GM23338 (cell line): ENCODE measurements at regions not wholly inside any gene's neighbourhood (a gene's known extent, or its start where the extent isn't known, plus 50 kb on each side); places are given as distances from the start of the nearest gene placed in this dataset.

Experiments
- ATAC-seq: fragments of 200-7000 bp; cut with Tn5 transposase; 3 replicates; pipeline ENCODE4 v1.9.1; 2020
- DNase-seq: peaks from one replicate; pipeline ENCODE4 v3.0.0-alpha.2; 2015; ENCODE audit warnings: low spot score
- H2AFZ ChIP-seq: fragments of 200-600 bp; sonication (generic); 2 replicates; pipeline ENCODE4 v1.8.0; 2016; ENCODE audit warnings: antibody characterized with exemption, mild to moderate bottlenecking, moderate library complexity
- H3F3A ChIP-seq: fragments of 200-600 bp; sonication (generic); replicated peaks from 2 replicates; pipeline ENCODE4 v1.8.0; 2017; ENCODE audit warnings: antibody characterized with exemption, mixed run types, low read depth
- H3K27ac ChIP-seq: fragments of 200-600 bp; sonication (generic); 2 replicates; pipeline ENCODE4 v1.6.1; 2016; ENCODE audit warnings: low read depth
- H3K27me3 ChIP-seq: fragments of 200-600 bp; sonication (generic); 2 replicates; pipeline ENCODE4 v1.8.0; 2016; ENCODE audit warnings: mild to moderate bottlenecking, mixed run types, moderate library complexity; ENCODE audit not compliant: insufficient read depth
- H3K36me3 ChIP-seq: fragments of 200-600 bp; sonication (generic); 2 replicates; pipeline ENCODE4 v1.8.0; 2016; ENCODE audit warnings: mild to moderate bottlenecking; ENCODE audit not compliant: insufficient read depth
- H3K4me1 ChIP-seq: fragments of 200-600 bp; sonication (generic); 2 replicates; pipeline ENCODE4 v1.8.0; 2016; ENCODE audit warnings: mild to moderate bottlenecking, moderate library complexity; ENCODE audit not compliant: insufficient read depth
- H3K4me2 ChIP-seq: fragments of 200-600 bp; sonication (generic); 2 replicates; pipeline ENCODE4 v1.7.1; 2017; ENCODE audit warnings: mixed run types
- H3K4me3 ChIP-seq: fragments of 200-600 bp; sonication (generic); 2 replicates; pipeline ENCODE4 v1.6.1; 2016; ENCODE audit warnings: mixed run types
- H3K79me2 ChIP-seq: fragments of 200-600 bp; sonication (generic); replicated peaks from 2 replicates; pipeline ENCODE4 v1.8.0; 2017; ENCODE audit warnings: mild to moderate bottlenecking; ENCODE audit not compliant: insufficient read depth
- H3K9me2 ChIP-seq: fragments of 200-600 bp; sonication (generic); 2 replicates; pipeline ENCODE4 v1.8.0; 2017; ENCODE audit not compliant: insufficient read depth
- H4K20me1 ChIP-seq: fragments of 200-600 bp; sonication (generic); replicated peaks from 2 replicates; pipeline ENCODE4 v1.8.0; 2017; ENCODE audit warnings: mild to moderate bottlenecking; ENCODE audit not compliant: insufficient read depth
- H3K27ac Mint-ChIP-seq: 2 replicates; pipeline ENCODE4 v1.8.0; 2020; ENCODE audit warnings: inconsistent platforms, mild to moderate bottlenecking, moderate library complexity, mixed read lengths
- H3K27me3 Mint-ChIP-seq: 3 replicates; pipeline ENCODE4 v1.8.0; 2022; ENCODE audit warnings: low read depth, mild to moderate bottlenecking, moderate library complexity, mixed read lengths, inconsistent platforms; ENCODE audit not compliant: insufficient read depth, poor library complexity
- H3K36me3 Mint-ChIP-seq: 3 replicates; pipeline ENCODE4 v1.8.0; 2021; ENCODE audit warnings: low read depth, mild to moderate bottlenecking, inconsistent platforms, moderate library complexity, mixed read lengths
- H3K4me1 Mint-ChIP-seq: 3 replicates; pipeline ENCODE4 v1.8.0; 2020; ENCODE audit warnings: mild to moderate bottlenecking, inconsistent platforms, mixed read lengths
- H3K4me3 Mint-ChIP-seq: 3 replicates; pipeline ENCODE4 v1.8.0; 2021; ENCODE audit warnings: moderate library complexity, mild to moderate bottlenecking, inconsistent platforms, mixed read lengths
- H3K9me3 Mint-ChIP-seq: 3 replicates; pipeline ENCODE4 v1.8.0; 2020; ENCODE audit warnings: moderate library complexity, mild to moderate bottlenecking, inconsistent platforms, mixed read lengths
- NANOG ChIP-seq: IDR thresholded peaks from 2 replicates; pipeline ENCODE4 v1.6.1; 2016; ENCODE audit warnings: antibody characterized with exemption, borderline replicate concordance
- POLR2AphosphoS5 ChIP-seq: IDR thresholded peaks from 2 replicates; pipeline ENCODE4 v1.6.1; 2016; ENCODE audit warnings: antibody characterized with exemption, low read depth
- TF ChIP-seq, protein P1 (sequence below): IDR thresholded peaks from one replicate; pipeline ENCODE4 v1.6.1; 2018; ENCODE audit warnings: antibody characterized with exemption; ENCODE audit not compliant: unreplicated experiment
- TF ChIP-seq, protein P2 (sequence below): fragments of 250-450 bp; sonication (Bioruptor Pico); IDR thresholded peaks from 2 replicates; pipeline ENCODE4 v1.5.0; 2020; ENCODE audit warnings: mild to moderate bottlenecking, moderate library complexity

DNA sequence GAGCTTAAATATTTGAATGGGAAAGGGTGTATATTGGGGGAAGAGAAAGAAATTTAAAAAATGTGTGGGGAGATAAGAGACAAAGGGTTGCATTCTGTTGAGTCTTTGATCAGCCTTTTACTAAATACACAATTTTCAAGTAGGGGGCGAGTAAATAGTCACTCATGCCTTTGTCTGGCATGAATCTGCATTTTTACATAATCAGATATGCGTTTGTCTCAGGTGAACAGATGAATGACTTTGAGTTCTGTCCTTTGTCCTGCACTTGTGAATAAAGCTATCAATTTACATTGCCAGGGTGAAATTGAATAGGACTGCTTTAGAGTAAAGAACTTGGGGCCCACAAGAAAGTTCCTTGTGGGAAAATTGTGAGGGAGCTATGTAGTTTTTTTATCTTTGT, 523.6 kb upstream of the LUZP2 start:
- Histone ChIP-seq H3K79me2 (no peaks in the 10 kb centered on the region), H3K36me3 (no peaks in the 10 kb centered on the region), H4K20me1 (no peaks in the 10 kb centered on the region), H2AFZ (no peak overlapping the region), H3K27me3 (no peaks in the 10 kb centered on the region), H3K9me2 (peaks cover 5% of the 10 kb centered on the region; the same call in 1 of the 2 replicates), H3F3A (no peaks in the 10 kb centered on the region), H3K4me2 (no peak overlapping the region), H3K27ac (peak overlapping the region; percentile 84; the same call in 1 of the 2 replicates), H3K4me1 (peaks cover 18% of the 10 kb centered on the region; the same call in 1 of the 2 replicates), H3K4me3 (no peak overlapping the region)
- Mint-ChIP-seq H3K27ac (peak overlapping the region; percentile 15; the same call in 1 of the 2 replicates), H3K36me3 (no peaks in the 10 kb centered on the region), H3K27me3 (peaks cover 4% of the 10 kb centered on the region), H3K4me3 (0 out of 3 replicates have a peak overlapping the region, but pooled peaks have one; percentile 0), H3K4me1 (peaks cover 19% of the 10 kb centered on the region), H3K9me3 (no peaks in the 10 kb centered on the region)
- DNase-seq (peak; percentile 37), ATAC-seq (peak; percentile 34; the same call in 2 of the 3 replicates)
- TF ChIP-seq POLR2AphosphoS5 (no peak), NANOG (peak; percentile 63; the same call in 1 of the 2 replicates)
- TF ChIP-seq, protein P1, sequence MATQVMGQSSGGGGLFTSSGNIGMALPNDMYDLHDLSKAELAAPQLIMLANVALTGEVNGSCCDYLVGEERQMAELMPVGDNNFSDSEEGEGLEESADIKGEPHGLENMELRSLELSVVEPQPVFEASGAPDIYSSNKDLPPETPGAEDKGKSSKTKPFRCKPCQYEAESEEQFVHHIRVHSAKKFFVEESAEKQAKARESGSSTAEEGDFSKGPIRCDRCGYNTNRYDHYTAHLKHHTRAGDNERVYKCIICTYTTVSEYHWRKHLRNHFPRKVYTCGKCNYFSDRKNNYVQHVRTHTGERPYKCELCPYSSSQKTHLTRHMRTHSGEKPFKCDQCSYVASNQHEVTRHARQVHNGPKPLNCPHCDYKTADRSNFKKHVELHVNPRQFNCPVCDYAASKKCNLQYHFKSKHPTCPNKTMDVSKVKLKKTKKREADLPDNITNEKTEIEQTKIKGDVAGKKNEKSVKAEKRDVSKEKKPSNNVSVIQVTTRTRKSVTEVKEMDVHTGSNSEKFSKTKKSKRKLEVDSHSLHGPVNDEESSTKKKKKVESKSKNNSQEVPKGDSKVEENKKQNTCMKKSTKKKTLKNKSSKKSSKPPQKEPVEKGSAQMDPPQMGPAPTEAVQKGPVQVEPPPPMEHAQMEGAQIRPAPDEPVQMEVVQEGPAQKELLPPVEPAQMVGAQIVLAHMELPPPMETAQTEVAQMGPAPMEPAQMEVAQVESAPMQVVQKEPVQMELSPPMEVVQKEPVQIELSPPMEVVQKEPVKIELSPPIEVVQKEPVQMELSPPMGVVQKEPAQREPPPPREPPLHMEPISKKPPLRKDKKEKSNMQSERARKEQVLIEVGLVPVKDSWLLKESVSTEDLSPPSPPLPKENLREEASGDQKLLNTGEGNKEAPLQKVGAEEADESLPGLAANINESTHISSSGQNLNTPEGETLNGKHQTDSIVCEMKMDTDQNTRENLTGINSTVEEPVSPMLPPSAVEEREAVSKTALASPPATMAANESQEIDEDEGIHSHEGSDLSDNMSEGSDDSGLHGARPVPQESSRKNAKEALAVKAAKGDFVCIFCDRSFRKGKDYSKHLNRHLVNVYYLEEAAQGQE: no peak
- TF ChIP-seq, protein P2, sequence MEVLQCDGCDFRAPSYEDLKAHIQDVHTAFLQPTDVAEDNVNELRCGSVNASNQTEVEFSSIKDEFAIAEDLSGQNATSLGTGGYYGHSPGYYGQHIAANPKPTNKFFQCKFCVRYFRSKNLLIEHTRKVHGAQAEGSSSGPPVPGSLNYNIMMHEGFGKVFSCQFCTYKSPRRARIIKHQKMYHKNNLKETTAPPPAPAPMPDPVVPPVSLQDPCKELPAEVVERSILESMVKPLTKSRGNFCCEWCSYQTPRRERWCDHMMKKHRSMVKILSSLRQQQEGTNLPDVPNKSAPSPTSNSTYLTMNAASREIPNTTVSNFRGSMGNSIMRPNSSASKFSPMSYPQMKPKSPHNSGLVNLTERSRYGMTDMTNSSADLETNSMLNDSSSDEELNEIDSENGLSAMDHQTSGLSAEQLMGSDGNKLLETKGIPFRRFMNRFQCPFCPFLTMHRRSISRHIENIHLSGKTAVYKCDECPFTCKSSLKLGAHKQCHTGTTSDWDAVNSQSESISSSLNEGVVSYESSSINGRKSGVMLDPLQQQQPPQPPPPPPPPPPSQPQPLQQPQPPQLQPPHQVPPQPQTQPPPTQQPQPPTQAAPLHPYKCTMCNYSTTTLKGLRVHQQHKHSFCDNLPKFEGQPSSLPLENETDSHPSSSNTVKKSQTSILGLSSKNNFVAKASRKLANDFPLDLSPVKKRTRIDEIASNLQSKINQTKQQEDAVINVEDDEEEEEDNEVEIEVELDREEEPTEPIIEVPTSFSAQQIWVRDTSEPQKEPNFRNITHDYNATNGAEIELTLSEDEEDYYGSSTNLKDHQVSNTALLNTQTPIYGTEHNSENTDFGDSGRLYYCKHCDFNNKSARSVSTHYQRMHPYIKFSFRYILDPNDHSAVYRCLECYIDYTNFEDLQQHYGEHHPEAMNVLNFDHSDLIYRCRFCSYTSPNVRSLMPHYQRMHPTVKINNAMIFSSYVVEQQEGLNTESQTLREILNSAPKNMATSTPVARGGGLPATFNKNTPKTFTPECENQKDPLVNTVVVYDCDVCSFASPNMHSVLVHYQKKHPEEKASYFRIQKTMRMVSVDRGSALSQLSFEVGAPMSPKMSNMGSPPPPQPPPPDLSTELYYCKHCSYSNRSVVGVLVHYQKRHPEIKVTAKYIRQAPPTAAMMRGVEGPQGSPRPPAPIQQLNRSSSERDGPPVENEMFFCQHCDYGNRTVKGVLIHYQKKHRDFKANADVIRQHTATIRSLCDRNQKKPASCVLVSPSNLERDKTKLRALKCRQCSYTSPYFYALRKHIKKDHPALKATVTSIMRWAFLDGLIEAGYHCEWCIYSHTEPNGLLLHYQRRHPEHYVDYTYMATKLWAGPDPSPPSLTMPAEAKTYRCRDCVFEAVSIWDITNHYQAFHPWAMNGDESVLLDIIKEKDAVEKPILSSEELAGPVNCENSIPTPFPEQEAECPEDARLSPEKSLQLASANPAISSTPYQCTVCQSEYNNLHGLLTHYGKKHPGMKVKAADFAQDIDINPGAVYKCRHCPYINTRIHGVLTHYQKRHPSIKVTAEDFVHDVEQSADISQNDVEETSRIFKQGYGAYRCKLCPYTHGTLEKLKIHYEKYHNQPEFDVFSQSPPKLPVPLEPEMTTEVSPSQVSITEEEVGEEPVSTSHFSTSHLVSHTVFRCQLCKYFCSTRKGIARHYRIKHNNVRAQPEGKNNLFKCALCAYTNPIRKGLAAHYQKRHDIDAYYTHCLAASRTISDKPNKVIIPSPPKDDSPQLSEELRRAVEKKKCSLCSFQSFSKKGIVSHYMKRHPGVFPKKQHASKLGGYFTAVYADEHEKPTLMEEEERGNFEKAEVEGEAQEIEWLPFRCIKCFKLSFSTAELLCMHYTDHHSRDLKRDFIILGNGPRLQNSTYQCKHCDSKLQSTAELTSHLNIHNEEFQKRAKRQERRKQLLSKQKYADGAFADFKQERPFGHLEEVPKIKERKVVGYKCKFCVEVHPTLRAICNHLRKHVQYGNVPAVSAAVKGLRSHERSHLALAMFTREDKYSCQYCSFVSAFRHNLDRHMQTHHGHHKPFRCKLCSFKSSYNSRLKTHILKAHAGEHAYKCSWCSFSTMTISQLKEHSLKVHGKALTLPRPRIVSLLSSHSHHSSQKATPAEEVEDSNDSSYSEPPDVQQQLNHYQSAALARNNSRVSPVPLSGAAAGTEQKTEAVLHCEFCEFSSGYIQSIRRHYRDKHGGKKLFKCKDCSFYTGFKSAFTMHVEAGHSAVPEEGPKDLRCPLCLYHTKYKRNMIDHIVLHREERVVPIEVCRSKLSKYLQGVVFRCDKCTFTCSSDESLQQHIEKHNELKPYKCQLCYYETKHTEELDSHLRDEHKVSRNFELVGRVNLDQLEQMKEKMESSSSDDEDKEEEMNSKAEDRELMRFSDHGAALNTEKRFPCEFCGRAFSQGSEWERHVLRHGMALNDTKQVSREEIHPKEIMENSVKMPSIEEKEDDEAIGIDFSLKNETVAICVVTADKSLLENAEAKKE (CRISPR knock-in tag): no peak
